ENCODE measurements at regions not wholly inside any gene's neighbourhood (a gene's known extent, or its start where the extent isn't known, plus 50 kb on each side); places are given as distances from the start of the nearest gene placed in this dataset.

GRCh38 chr12:112559784-112560183, 141.0 kb downstream of the PTPN11 start:
- no peak for DNase-seq (ENCODE audit: low spot score)

DNA sequence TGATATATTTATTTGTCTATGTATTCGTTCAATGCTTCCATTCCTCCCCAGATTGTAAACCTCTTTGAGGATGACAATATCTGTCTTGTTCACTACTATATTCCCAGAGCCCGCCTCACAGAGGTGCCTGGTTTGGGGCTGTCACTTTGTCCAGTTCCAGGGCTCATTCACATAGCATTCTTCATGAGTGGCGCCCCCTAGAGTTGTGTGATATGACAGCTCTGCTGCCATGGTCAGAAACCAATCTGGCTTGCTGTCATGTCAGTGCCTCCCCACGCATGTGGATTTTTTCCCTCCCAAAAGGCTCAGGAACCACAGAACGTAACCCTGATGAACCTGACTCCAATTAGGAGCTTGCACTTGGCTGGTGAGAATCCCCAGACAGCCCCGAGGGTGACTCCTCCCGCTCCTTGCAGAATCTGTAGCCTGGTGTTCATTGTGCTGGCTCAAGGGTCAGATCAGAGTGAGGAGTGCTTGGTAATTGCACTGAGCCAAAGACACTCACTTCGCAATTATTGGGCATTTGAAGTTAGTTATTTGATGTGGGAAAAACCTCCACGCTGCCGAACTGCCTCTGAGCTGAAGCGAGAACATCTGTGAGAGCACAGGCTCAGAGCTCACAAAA, 145.5 kb downstream of the PTPN11 start:
- no peak for DNase-seq (ENCODE audit: low spot score)

- DNase-seq (ENCODE audit: low spot score): no peak
Measured at GRCh38 chr12:112568641-112569040, 149.9 kb downstream of the PTPN11 start.

DNA sequence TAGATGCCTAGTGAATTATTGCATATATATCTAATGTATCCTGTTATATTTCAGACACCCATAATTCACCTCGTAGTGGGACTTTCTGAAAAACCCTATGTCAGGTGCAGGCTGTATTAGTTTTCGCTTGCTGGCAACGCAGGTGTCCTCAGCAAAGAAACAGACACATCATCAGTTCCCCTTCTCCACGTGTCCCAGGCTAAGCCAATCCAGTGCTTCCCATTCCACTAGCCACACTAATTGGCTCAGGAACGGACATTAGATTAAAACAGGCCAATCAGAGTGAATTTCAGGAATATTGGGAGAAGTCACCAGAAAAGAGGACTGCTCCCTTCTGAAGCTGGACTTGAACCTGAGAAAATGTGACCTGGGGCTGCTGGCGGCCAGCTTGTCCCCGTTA, 151.3 kb downstream of the PTPN11 start:
- no peak for DNase-seq (ENCODE audit: low spot score)

GRCh38 chr12:112573141-112573540, 154.4 kb downstream of the PTPN11 start:
- DNase-seq (ENCODE audit: low spot score): no peak

DNA sequence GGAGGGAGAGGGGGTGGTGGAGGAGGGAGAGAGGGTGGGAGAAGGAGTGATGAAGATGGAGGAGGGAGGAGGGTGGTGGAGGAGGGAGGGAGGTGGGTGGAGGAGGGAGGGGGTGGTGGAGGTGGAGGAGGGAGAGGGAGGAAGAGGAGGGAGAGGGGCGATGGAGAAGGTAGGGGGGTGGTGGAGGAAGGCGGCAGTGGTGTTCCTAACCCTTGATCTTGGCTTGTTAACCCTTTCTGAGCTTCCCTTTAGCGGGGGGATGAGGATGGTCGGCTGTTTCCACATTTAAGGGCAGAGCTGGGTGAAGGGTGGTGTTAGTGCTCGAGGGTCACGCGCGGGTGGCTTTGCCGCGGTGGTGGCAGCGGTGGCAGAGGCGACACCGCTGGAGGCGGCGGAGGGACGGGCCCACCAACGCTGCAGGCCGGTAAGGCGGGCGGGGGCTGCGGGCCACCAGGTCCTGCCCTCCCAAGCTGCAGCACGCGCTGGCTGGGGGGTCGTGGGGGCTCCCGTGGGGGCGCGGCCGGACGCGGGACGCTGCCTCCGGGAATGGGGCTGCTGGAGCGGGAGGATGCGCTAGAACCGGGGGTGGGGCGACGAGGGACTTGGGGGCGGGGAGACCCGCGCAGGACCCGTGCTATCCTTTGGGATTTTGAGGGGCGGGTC, 156.3 kb downstream of the PTPN11 start:
- no peak for DNase-seq (ENCODE audit: low spot score)

DNA sequence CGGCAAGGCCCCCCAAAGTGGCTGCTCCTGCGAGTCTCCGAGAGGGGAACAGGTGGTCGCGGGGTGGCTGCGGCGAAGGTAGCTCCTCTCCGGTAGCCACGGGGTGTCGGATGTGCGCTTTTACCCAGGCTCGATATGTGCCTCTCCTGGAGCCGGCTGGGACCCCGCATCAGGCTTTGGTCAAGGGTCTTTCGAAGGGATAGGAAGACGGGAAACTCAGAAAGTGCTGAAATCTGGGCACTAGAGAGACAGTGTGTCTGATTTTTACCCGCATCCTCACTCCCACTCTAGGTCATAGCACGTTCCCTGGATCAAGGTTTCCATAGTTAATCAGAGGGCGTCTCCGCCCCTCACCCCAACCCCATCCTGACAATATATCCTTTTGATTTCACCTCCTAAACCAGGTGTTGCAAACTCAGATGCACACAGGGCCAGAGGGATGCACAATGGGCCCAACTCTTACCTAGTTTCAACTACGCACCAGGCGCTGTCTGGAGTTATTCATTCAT, 156.9 kb downstream of the PTPN11 start:
- DNase-seq (ENCODE audit: low spot score): no peak

DNA sequence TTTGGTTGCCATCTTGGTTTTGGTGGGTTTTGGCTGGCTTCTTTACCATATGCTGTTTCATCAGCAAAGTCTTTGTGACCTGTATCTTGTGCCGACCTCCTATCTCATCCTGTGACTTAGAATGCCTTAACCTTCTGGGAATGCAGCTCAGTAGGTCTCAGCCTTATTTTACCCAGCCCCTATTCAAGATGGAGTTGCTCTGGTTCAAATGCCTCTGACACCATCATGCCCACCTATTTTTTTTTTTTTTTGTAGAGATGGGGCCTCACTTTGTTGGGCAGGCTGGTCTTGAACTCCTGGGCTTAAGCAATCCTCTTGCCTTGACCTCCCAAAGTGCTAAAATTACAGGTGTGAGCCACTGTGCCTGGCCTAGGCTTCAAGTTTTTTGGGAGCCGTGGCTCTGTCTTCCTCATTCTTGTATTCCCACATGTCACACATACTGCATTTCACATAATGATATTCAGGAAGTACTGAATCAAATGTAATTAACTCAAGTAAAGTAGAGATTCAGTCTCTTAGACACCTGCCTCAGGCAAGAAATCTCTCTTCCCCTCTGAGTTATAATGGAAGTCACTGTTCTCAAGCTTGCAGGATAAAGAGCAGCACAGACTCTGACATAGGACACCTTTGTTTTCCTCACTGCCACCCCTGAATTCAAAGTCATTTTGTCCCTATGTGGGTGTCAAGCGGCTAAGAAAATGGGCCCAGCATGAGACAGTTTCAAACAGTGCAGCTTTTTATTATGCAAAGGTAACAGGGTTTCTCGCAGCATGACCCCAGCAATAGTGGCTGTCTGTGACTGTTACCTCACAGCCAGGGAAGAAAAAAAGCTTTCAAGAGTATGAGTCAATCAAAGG, 159.0 kb downstream of the PTPN11 start:
- DNase-seq (ENCODE audit: low spot score): no peak

GRCh38 chr12:112584266-112584722, 165.5 kb downstream of the PTPN11 start:
- DNase-seq (ENCODE audit: low spot score): peak; percentile 78

GRCh38 chr12:112586148-112586783, 167.5 kb downstream of the PTPN11 start:
- no peak for DNase-seq (ENCODE audit: low spot score)

GRCh38 chr12:112589275-112589674, 170.5 kb downstream of the PTPN11 start:
- no peak for DNase-seq (ENCODE audit: low spot score)

- DNase-seq (ENCODE audit: low spot score): no peak
Measured at GRCh38 chr12:112590281-112590680, 171.5 kb downstream of the PTPN11 start.

GRCh38 chr12:112591488-112591887, 172.7 kb downstream of the PTPN11 start:
- DNase-seq (ENCODE audit: low spot score): no peak

DNA sequence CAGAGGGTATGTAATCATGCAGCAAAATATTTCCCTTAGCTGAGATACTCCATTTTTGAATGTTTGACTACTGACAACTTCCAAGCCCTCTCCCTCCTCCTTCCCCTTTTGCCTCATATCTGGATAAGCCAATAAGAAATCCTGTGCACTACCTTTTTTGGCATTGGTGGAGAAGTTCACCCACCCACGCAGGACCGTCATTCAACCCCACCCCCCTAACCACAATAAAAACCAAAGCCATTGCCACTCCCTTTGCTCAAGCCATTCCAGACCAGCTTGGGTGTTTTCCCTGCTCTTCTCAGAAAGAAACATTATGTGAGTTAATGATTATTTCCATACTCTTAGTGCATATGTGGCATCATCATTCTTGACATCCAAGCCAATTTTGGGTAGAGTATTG, 176.7 kb downstream of the PTPN11 start:
- no peak for DNase-seq (ENCODE audit: low spot score)

DNA sequence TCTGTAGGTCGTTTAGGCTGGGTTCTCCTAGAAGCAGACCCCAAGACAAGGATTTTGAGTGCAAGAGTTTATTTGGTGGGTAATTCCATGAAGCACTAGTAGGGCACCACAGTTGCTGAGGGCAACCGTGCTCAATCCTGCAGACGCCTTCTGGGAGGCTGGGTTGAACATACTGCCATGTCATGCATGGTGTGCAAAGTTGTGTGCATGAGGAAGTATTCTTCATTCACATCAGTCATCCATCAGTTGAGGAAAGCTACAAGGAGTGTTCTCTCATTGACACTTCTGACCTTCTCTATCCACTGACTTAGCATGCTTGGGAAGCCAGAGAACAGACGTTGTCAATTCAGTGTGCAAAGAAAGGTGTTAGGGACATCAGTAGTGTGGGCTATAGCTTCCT, 179.2 kb downstream of the PTPN11 start:
- DNase-seq (ENCODE audit: low spot score): no peak

DNA sequence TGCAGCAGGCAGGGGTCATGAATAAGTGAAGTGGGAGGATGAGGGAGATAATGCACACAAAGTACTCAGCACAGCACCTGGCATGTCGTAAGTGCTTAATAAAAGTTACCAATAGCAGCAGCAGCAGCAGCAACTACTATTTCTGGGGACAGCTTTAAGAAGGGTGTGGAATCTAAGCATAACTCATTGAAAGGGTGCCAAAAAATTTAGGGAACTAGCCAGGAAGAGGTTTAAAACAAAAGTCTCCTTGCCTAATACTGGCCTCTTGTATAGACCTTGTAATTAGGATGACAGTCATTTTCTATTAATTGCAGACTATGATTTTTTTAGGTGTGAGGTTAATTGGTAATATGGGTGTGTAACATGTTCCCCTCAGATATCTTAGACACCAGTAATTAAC, 179.9 kb downstream of the PTPN11 start:
- DNase-seq (ENCODE audit: low spot score): no peak

DNA sequence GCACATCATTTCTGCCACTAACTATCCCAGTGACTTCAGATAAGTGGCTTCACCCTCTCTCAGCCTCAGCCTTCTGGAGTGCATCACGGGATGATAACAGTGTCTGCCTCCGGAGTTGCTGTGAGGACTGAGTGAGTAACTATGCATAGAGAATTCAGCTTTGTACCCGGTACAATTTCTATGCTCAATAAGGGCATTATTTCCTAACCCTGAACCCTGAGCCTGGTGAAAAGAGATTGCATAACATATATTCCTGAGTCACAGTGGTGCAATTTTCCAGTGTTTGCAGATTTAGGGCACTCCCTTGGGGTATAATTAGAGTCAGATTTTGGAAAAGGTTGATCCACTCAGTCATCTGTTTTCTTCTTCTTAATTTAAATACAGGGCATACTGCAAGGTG, 181.1 kb downstream of the PTPN11 start:
- no peak for DNase-seq (ENCODE audit: low spot score)

DNA sequence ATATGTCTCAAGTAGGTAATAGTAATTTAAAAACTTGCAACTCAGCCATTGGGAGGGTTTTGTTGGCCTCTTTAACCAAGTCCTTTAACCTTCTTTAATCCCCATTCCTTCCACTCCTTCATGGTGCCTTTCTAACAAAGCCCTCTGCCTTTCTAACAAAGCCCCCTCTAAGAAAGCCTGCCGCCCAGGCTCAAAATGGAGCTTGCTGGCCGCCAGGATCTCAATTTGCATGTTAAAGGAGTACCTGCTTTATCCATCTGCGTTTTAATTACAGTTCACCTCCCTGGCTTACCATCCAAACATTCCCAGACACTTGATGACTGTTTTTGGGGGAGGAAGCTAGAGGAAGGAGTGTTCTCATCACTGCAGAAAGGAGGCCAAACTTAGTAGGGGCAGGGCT, 183.4 kb downstream of the PTPN11 start:
- DNase-seq (ENCODE audit: low spot score): no peak

DNA sequence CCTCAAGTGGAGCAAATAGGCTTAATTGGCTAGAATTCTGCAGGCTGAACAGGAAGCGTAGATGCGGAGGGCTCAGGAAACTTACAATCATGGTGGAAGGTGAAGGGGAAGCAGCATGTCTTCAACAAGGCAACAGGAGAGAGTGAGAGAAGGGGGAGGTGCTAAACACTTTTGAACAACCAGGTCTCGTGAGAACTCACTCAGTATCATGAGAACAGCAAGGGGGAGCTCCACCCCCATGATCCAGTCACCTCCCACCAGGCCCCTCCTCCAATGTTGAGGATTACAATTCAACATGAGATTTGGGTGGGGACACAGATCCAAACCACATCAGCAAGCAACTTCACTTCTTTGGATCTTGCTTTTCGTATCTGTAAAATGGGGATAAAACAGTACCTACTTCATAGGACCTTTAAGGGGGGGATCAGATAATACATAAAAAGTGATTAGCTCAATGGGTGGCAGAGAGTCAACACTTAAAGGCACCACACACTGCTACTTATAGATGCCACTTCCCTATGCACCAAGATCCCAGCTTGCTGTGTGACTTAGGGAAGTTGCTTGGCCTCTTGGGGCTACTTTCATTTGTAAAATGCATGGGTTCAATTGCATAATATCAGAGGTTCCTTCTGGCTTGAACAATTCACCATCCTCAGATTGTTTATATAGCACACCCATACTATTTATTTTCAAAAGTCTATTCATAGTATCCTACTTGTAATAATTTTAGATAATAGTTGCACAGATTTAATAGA, 184.8 kb upstream of the RPH3A start:
- DNase-seq (ENCODE audit: low spot score): no peak

DNA sequence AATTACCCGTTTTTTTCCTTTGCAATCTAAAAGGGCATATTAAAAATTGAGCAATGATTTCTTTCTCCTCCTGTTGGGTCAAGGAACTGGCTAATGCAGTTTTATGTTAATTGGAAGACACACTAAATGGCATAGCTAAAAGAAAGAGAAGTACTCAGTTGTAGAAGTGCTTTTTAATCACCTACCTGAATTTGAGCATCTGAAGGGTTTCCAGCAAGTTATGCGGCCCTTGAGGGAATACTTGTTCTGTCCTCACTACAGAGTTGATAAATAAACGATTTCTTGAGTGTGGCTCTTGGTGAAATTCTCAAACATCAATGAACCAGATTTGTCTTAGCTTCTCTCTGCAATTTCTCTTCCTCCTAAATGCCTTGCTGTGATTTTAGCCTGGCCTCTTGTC, 184.1 kb upstream of the RPH3A start:
- no peak for DNase-seq (ENCODE audit: low spot score)

GRCh38 chr12:112611908-112612307, 179.6 kb upstream of the RPH3A start:
- no peak for DNase-seq (ENCODE audit: low spot score)
